Kidney tubule cell (primary cell): ENCODE measurements at regions not wholly inside any gene's neighbourhood (a gene's known extent, or its start where the extent isn't known, plus 50 kb on each side); places are given as distances from the start of the nearest gene placed in this dataset.

Experiments
- DNase-seq: peaks from one replicate; pipeline ENCODE4 v3.0.0-alpha.2; 2018; ENCODE audit warnings: low spot score

GRCh38 chr11:69917529-69917928, 98.3 kb upstream of the FGF3 start:
- no peak for DNase-seq

- no peak for DNase-seq
Measured at GRCh38 chr11:69918231-69918937, 99.2 kb upstream of the FGF3 start.

GRCh38 chr11:69918938-69919650, 99.9 kb upstream of the FGF3 start:
- peak; percentile 51 for DNase-seq

- DNase-seq, result no peak
Measured at GRCh38 chr11:69919659-69920344, 100.6 kb upstream of the FGF3 start.

GRCh38 chr11:69920345-69921127, 101.3 kb upstream of the FGF3 start:
- DNase-seq, result no peak

GRCh38 chr11:69921128-69922014, 102.2 kb upstream of the FGF3 start:
- DNase-seq, result no peak

GRCh38 chr11:69922015-69922595, 102.9 kb upstream of the FGF3 start:
- DNase-seq, result no peak

- DNase-seq, result no peak
Measured at GRCh38 chr11:69922596-69923111, 103.4 kb upstream of the FGF3 start.

- DNase-seq, result no peak
Measured at GRCh38 chr11:69923196-69923595, 104.0 kb upstream of the FGF3 start.

GRCh38 chr11:69923641-69924307, 104.6 kb upstream of the FGF3 start:
- DNase-seq, result no peak

- no peak for DNase-seq
Measured at GRCh38 chr11:69924308-69925161, 105.3 kb upstream of the FGF3 start.

GRCh38 chr11:69925366-69926196, 106.4 kb upstream of the FGF3 start:
- DNase-seq, result no peak

GRCh38 chr11:69926376-69927050, 107.3 kb upstream of the FGF3 start:
- DNase-seq, result no peak

GRCh38 chr11:69928121-69928520, 108.9 kb upstream of the FGF3 start:
- no peak for DNase-seq

- DNase-seq, result no peak
Measured at GRCh38 chr11:69928975-69929374, 109.8 kb upstream of the FGF3 start.

GRCh38 chr11:69930081-69931059, 111.2 kb upstream of the FGF3 start:
- no peak for DNase-seq
